ENCODE measurements at regions not wholly inside any gene's neighbourhood (a gene's known extent, or its start where the extent isn't known, plus 50 kb on each side); places are given as distances from the start of the nearest gene placed in this dataset.
"Not testable (repeated sequence)": the region's sequence is repeated elsewhere in the genome, so short reads cannot be mapped to it uniquely, and the experiment has no call there.

GRCh38 chr5:121029536-121030245 lies 565.6 kb downstream of the PRR16 start:
- no peak overlapping the region for H3K27ac Mint-ChIP-seq
- no peaks in the 10 kb centered on the region for H3K9me3 Mint-ChIP-seq
- H3K27me3 Mint-ChIP-seq, result no peaks in the 10 kb centered on the region
- no peak overlapping the region for H3K4me3 Mint-ChIP-seq
- no peaks in the 10 kb centered on the region for H3K4me1 Mint-ChIP-seq
- no peak for ATAC-seq
- no peaks in the 10 kb centered on the region for H3K36me3 Mint-ChIP-seq

GRCh38 chr5:121031491-121031890 lies 567.4 kb downstream of the PRR16 start:
- no peak for ATAC-seq
- Mint-ChIP-seq H3K9me3 (no peaks in the 10 kb centered on the region), H3K4me1 (no peaks in the 10 kb centered on the region), H3K27me3 (no peaks in the 10 kb centered on the region), H3K36me3 (no peaks in the 10 kb centered on the region), H3K4me3 (no peak overlapping the region), H3K27ac (no peak overlapping the region)

- H3K4me1 Mint-ChIP-seq, result no peaks in the 10 kb centered on the region
- no peaks in the 10 kb centered on the region for H3K27me3 Mint-ChIP-seq
- no peak overlapping the region for H3K27ac Mint-ChIP-seq
- no peak overlapping the region for H3K4me3 Mint-ChIP-seq
- no peak for ATAC-seq
- H3K36me3 Mint-ChIP-seq, result no peaks in the 10 kb centered on the region
- H3K9me3 Mint-ChIP-seq, result peaks cover 2% of the 10 kb centered on the region
These were observed 569.2 kb downstream of the PRR16 start for GRCh38 chr5:121033334-121033733.

- Mint-ChIP-seq H3K27ac (no peak overlapping the region), H3K36me3 (no peaks in the 10 kb centered on the region), H3K4me1 (no peaks in the 10 kb centered on the region), H3K9me3 (peaks cover 7% of the 10 kb centered on the region), H3K4me3 (no peak overlapping the region), H3K27me3 (no peaks in the 10 kb centered on the region)
- no peak for ATAC-seq
These were observed 574.3 kb downstream of the PRR16 start for GRCh38 chr5:121038438-121038837.

- Mint-ChIP-seq H3K27me3 (no peaks in the 10 kb centered on the region), H3K27ac (no peak overlapping the region), H3K4me1 (no peaks in the 10 kb centered on the region), H3K9me3 (no peaks in the 10 kb centered on the region), H3K4me3 (no peak overlapping the region), H3K36me3 (no peaks in the 10 kb centered on the region)
- ATAC-seq, result no peak
These were observed 585.9 kb downstream of the PRR16 start for GRCh38 chr5:121049971-121050370.

GRCh38 chr5:121053055-121053985 lies 589.2 kb downstream of the PRR16 start:
- no peak overlapping the region for H3K27ac Mint-ChIP-seq
- no peaks in the 10 kb centered on the region for H3K4me1 Mint-ChIP-seq
- no peak overlapping the region for H3K4me3 Mint-ChIP-seq
- H3K27me3 Mint-ChIP-seq, result no peaks in the 10 kb centered on the region
- H3K36me3 Mint-ChIP-seq, result no peaks in the 10 kb centered on the region
- no peak for ATAC-seq
- H3K9me3 Mint-ChIP-seq, result no peaks in the 10 kb centered on the region

- Mint-ChIP-seq H3K27ac (no peak overlapping the region), H3K9me3 (no peaks in the 10 kb centered on the region), H3K36me3 (no peaks in the 10 kb centered on the region), H3K4me3 (no peak overlapping the region), H3K27me3 (no peaks in the 10 kb centered on the region), H3K4me1 (no peaks in the 10 kb centered on the region)
- no peak for ATAC-seq
These were observed 591.5 kb downstream of the PRR16 start for GRCh38 chr5:121055586-121055985.

GRCh38 chr5:121064241-121064640 lies 600.1 kb downstream of the PRR16 start:
- not testable (repeated sequence) for H3K9me3 Mint-ChIP-seq, ATAC-seq, H3K36me3 Mint-ChIP-seq, H3K4me3 Mint-ChIP-seq, H3K27ac Mint-ChIP-seq, H3K27me3 Mint-ChIP-seq, H3K4me1 Mint-ChIP-seq

- Mint-ChIP-seq H3K27me3 (no peaks in the 10 kb centered on the region), H3K36me3 (no peaks in the 10 kb centered on the region), H3K4me1 (no peaks in the 10 kb centered on the region), H3K9me3 (peaks cover 4% of the 10 kb centered on the region), H3K4me3 (no peak overlapping the region), H3K27ac (no peak overlapping the region)
- ATAC-seq, result no peak
These were observed 622.6 kb downstream of the PRR16 start for GRCh38 chr5:121086671-121087070.

- no peak overlapping the region for H3K4me3 Mint-ChIP-seq
- H3K27ac Mint-ChIP-seq, result no peak overlapping the region
- no peaks in the 10 kb centered on the region for H3K4me1 Mint-ChIP-seq
- H3K9me3 Mint-ChIP-seq, result peaks cover 4% of the 10 kb centered on the region
- H3K36me3 Mint-ChIP-seq, result no peaks in the 10 kb centered on the region
- no peaks in the 10 kb centered on the region for H3K27me3 Mint-ChIP-seq
- ATAC-seq, result no peak
These were observed 623.5 kb downstream of the PRR16 start for GRCh38 chr5:121087560-121087959.

- Mint-ChIP-seq H3K4me1 (no peaks in the 10 kb centered on the region), H3K27me3 (no peaks in the 10 kb centered on the region), H3K36me3 (no peaks in the 10 kb centered on the region), H3K9me3 (peaks cover 4% of the 10 kb centered on the region), H3K4me3 (no peak overlapping the region), H3K27ac (no peak overlapping the region)
- ATAC-seq, result no peak
These were observed 624.2 kb downstream of the PRR16 start for GRCh38 chr5:121088341-121088740.

- Mint-ChIP-seq H3K27me3 (no peaks in the 10 kb centered on the region), H3K36me3 (no peaks in the 10 kb centered on the region), H3K27ac (no peak overlapping the region), H3K4me3 (no peak overlapping the region), H3K4me1 (no peaks in the 10 kb centered on the region), H3K9me3 (peaks cover 4% of the 10 kb centered on the region)
- no peak for ATAC-seq
These were observed 626.7 kb downstream of the PRR16 start for GRCh38 chr5:121090822-121091221.

GRCh38 chr5:121100931-121101330 lies 636.8 kb downstream of the PRR16 start:
- no peaks in the 10 kb centered on the region for H3K36me3 Mint-ChIP-seq
- H3K27me3 Mint-ChIP-seq, result no peaks in the 10 kb centered on the region
- H3K4me1 Mint-ChIP-seq, result no peaks in the 10 kb centered on the region
- H3K9me3 Mint-ChIP-seq, result peaks cover 2% of the 10 kb centered on the region
- H3K4me3 Mint-ChIP-seq, result no peak overlapping the region
- H3K27ac Mint-ChIP-seq, result no peak overlapping the region
- ATAC-seq, result no peak

GRCh38 chr5:121105921-121106320 lies 641.8 kb downstream of the PRR16 start:
- H3K27ac Mint-ChIP-seq, result no peak overlapping the region
- no peak for ATAC-seq
- H3K4me1 Mint-ChIP-seq, result no peaks in the 10 kb centered on the region
- H3K4me3 Mint-ChIP-seq, result no peak overlapping the region
- no peaks in the 10 kb centered on the region for H3K9me3 Mint-ChIP-seq
- H3K27me3 Mint-ChIP-seq, result no peaks in the 10 kb centered on the region
- H3K36me3 Mint-ChIP-seq, result no peaks in the 10 kb centered on the region

GRCh38 chr5:121106721-121107690 lies 642.9 kb downstream of the PRR16 start:
- not testable (repeated sequence) for H3K4me3 Mint-ChIP-seq, H3K9me3 Mint-ChIP-seq, H3K36me3 Mint-ChIP-seq, H3K4me1 Mint-ChIP-seq, H3K27me3 Mint-ChIP-seq, H3K27ac Mint-ChIP-seq
- peak; percentile 24 for ATAC-seq
